K562 (cell line): ENCODE measurements at regions not wholly inside any gene's neighbourhood (a gene's known extent, or its start where the extent isn't known, plus 50 kb on each side); places are given as distances from the start of the nearest gene placed in this dataset.

ENCODE experiments used
- ATAC-seq: fragments of 200-7000 bp; cut with Tn5 transposase; 3 replicates; pipeline ENCODE4 v1.9.1; 2020; ENCODE audit warnings: moderate library complexity
- BruUV-seq: library from RNA; stranded (reverse); fragments of 400-500 nt; replicated peaks from 2 replicates; lab custom pipeline; 2021; lab: Mats Ljungman, UMichigan
- CTCF ChIA-PET: fragments of 300-600 bp; formaldehyde crosslinking; extraction: SDS; loops from one replicate; lab custom pipeline; 2021; ENCODE audit warnings: low intra/inter-chr PET ratio; lab: Yijun Ruan, JAX
- POLR2A ChIA-PET: fragments of 300-600, 350-650 bp; sonication (Branson Sonifier 250); formaldehyde crosslinking; extraction: SDS; loops from one replicate; lab custom pipeline; 2021; ENCODE audit warnings: antibody characterized with exemption, inconsistent platforms; lab: Yijun Ruan, JAX
- DNase-seq, 4 experiments: peaks; one replicate each; pipeline versions ENCODE4 v3.0.0 to v3.0.0-alpha.2; 2011 to 2018; ENCODE audit warnings: low spot score in 3 of 4, mixed read lengths in 3 of 4; ENCODE audit errors: extremely low read depth in 1 of 4
- FAIRE-seq: peaks from 2 replicates; lab custom pipeline; 2011; peaks lifted over from hg19 to GRCh38; lab: Jason Lieb, UNC
- H2AFZ ChIP-seq: 2 replicates; pipeline ENCODE4 v1.6.0; 2011; ENCODE audit warnings: low read depth, low read length, control low read depth, inconsistent platforms
- H3K27ac ChIP-seq: fragments of 200-600 bp; 3 replicates; pipeline ENCODE4 v1.8.0; 2011; ENCODE audit warnings: low read depth, mild to moderate bottlenecking, control low read depth, inconsistent platforms, low read length, moderate library complexity, mixed read lengths; ENCODE audit errors: extremely low read depth
- H3K27me3 ChIP-seq, 2 experiments: fragments of 300-600 bp in 1 of 2; 2 replicates in 1 of 2; 3 replicates in 1 of 2; pipeline versions ENCODE4 v1.6.0 to v1.8.0; 2011; ENCODE audit warnings: inconsistent platforms in 2 of 2, low read length in 2 of 2, mild to moderate bottlenecking in 1 of 2, mixed read lengths in 1 of 2, moderate library complexity in 1 of 2; ENCODE audit not compliant: control insufficient read depth in 2 of 2, insufficient read depth in 2 of 2
- H3K36me3 ChIP-seq: fragments of 300-600 bp; 3 replicates; pipeline ENCODE4 v1.8.0; 2011; ENCODE audit warnings: mild to moderate bottlenecking, low read length, inconsistent platforms; ENCODE audit not compliant: control insufficient read depth, insufficient read depth
- H3K4me1 ChIP-seq, 2 experiments: fragments of 200-600 bp in 1 of 2; replicated peaks in 1 of 2; 2 replicates in 1 of 2; 3 replicates in 1 of 2; pipeline versions ENCODE4 v1.5.1 to v1.8.0; 2011; ENCODE audit warnings: inconsistent platforms in 2 of 2, low read length in 2 of 2, mild to moderate bottlenecking in 1 of 2, mixed read lengths in 1 of 2, moderate library complexity in 1 of 2; ENCODE audit not compliant: control insufficient read depth in 2 of 2, insufficient read depth in 2 of 2
- H3K4me2 ChIP-seq: 2 replicates; pipeline ENCODE4 v1.6.1; 2011; ENCODE audit warnings: low read length, control low read depth, inconsistent platforms, mixed read lengths; ENCODE audit not compliant: insufficient read depth
- H3K4me3 ChIP-seq: fragments of 200-600 bp; sonication (generic), shearing (Covaris generic); 2 replicates; pipeline ENCODE4 v1.5.1; 2016; ENCODE audit warnings: control low read depth, inconsistent platforms
- H3K79me2 ChIP-seq: fragments of 200-600 bp; 3 replicates; pipeline ENCODE4 v1.8.0; 2011; ENCODE audit warnings: low read length, inconsistent platforms; ENCODE audit not compliant: control insufficient read depth, insufficient read depth
- H3K9ac ChIP-seq, 2 experiments: 2 replicates each; pipeline versions ENCODE4 v1.6.0 to v1.6.1; 2011; ENCODE audit warnings: low read depth in 2 of 2, low read length in 2 of 2, control low read depth in 1 of 2, inconsistent platforms in 1 of 2, mild to moderate bottlenecking in 1 of 2, mixed read lengths in 1 of 2; ENCODE audit not compliant: insufficient read depth in 1 of 2
- H3K9me1 ChIP-seq: one replicate; pipeline ENCODE4 v1.6.0; 2011; ENCODE audit warnings: inconsistent platforms, mild to moderate bottlenecking, low read length, moderate library complexity; ENCODE audit not compliant: control insufficient read depth, insufficient read depth
- H3K9me3 ChIP-seq: replicated peaks from 2 replicates; pipeline ENCODE4 v1.5.1; 2011; ENCODE audit warnings: low read depth, low read length, inconsistent platforms; ENCODE audit not compliant: control insufficient read depth, insufficient read depth
- H4K20me1 ChIP-seq: replicated peaks from 2 replicates; pipeline ENCODE4 v1.6.1; 2011; ENCODE audit warnings: low read length, inconsistent platforms, mixed read lengths; ENCODE audit not compliant: control insufficient read depth, insufficient read depth
- CEBPB ChIP-seq: fragments of 450-650 bp; IDR thresholded peaks from 2 replicates; pipeline ENCODE4 v1.6.1; 2016; ENCODE audit warnings: missing genetic modification characterization, missing compliant biosample characterization
- CHCHD3 ChIP-seq: fragments of 250-450 bp; sonication (Bioruptor Pico); IDR thresholded peaks from 2 replicates; pipeline ENCODE4 v2.1.2; 2022; ENCODE audit warnings: mild to moderate bottlenecking
- GMEB1 ChIP-seq: fragments of 250-450 bp; sonication (Bioruptor Pico); IDR thresholded peaks from 2 replicates; pipeline ENCODE4 v1.4.0; 2020; ENCODE audit warnings: mild to moderate bottlenecking
- HEY1 ChIP-seq: fragments of 250-450 bp; sonication (Bioruptor Pico); IDR thresholded peaks from 2 replicates; pipeline ENCODE4 v1.5.0; 2020; ENCODE audit warnings: mild to moderate bottlenecking, moderate library complexity, borderline replicate concordance
- NFE2 ChIP-seq: IDR thresholded peaks from 2 replicates; pipeline ENCODE4 v1.6.1; 2014; ENCODE audit warnings: antibody characterized with exemption, low read depth
- RERE ChIP-seq: sonication (generic); formaldehyde crosslinking; IDR thresholded peaks from 2 replicates; pipeline ENCODE4 v1.8.0; 2023; ENCODE audit warnings: missing genetic modification reagents, mild to moderate bottlenecking, borderline replicate concordance
- SREBF1 ChIP-seq: fragments of 150-350 bp; IDR thresholded peaks from 2 replicates; pipeline ENCODE4 v1.6.1; 2014; ENCODE audit warnings: antibody characterized with exemption, low read depth, low read length, borderline replicate concordance
- TOE1 ChIP-seq, 2 experiments: fragments of 450-650 bp in 1 of 2; sonication (generic) in 1 of 2; formaldehyde crosslinking in 1 of 2; IDR thresholded peaks; 2 replicates each; pipeline versions ENCODE4 v1.7.1 to v1.8.0; 2016 to 2022; ENCODE audit warnings: borderline replicate concordance in 2 of 2, mild to moderate bottlenecking in 2 of 2, antibody characterized with exemption in 1 of 2, inconsistent platforms in 1 of 2, low read depth in 1 of 2, missing genetic modification reagents in 1 of 2, moderate library complexity in 1 of 2
- ZNF140 ChIP-seq: fragments of 250-450 bp; sonication (Bioruptor Pico); IDR thresholded peaks from 2 replicates; pipeline ENCODE4 v1.8.0; 2021; ENCODE audit warnings: moderate library complexity, mild to moderate bottlenecking, inconsistent platforms
- ZNF311 ChIP-seq: fragments of 250-450 bp; sonication (Bioruptor Pico); IDR thresholded peaks from 2 replicates; pipeline ENCODE4 v1.4.0; 2020; ENCODE audit warnings: mild to moderate bottlenecking, moderate library complexity
- ZNF444 ChIP-seq: fragments of 250-450 bp; sonication (Bioruptor Pico); IDR thresholded peaks from 2 replicates; pipeline ENCODE4 v1.4.0; 2020; ENCODE audit warnings: mild to moderate bottlenecking, moderate library complexity
- WGBS: fragments of 100-300 bp; shearing (Covaris generic); methylation state at CpG from one replicate; pipeline ENCODE4 v1.1.6; 2016; ENCODE audit warnings: low coverage, mixed read lengths; ENCODE audit not compliant: insufficient coverage; ENCODE audit errors: missing lambda C conversion rate; 5-methylcytosine and 5-hydroxymethylcytosine counted together
- in situ Hi-C: fragments of 300-500 bp; cut with MboI; formaldehyde crosslinking; loops from 4 replicates; pipeline ENCODE4 v1.15.0; 2018; ENCODE audit warnings: inconsistent platforms, mixed read lengths
- intact Hi-C: fragments of 100-400 bp; cut with micrococcal nuclease; formaldehyde crosslinking; loops from 2 replicates; pipeline ENCODE4 v1.14.2; 2022
- TF ChIP-seq, protein P1 (sequence below), 2 experiments: IDR thresholded peaks; 2 replicates each; pipeline ENCODE4 v1.6.1; 2012; ENCODE audit warnings: improper control_type of control experiment in 2 of 2, low read depth in 2 of 2, low read length in 2 of 2, borderline replicate concordance in 1 of 2
- TF ChIP-seq, protein P2 (sequence below): fragments of 450-650 bp; IDR thresholded peaks from 2 replicates; pipeline ENCODE4 v1.6.1; 2016; ENCODE audit warnings: low read depth, mild to moderate bottlenecking, moderate library complexity

DNA sequence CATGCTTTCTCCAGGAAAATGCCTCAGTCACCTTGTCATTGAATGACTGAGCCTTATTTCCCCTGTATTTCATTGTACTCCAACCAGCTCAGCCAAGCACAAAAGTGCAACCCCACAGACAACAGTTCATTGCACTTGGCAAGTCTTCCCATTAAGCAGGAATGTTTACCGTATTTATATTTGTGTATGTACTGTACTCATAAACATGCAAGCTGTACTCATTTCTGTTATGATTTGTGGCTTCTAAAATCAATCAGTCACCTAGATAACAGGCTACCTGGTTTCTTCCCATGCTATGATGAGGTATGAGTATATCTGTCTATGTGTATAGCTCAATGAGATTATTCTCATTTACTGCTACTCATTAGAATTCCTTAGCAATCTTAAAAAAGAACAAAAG lies 505.5 kb upstream of the FAM98A start:
- FAIRE-seq (no peak), ATAC-seq (no peak), DNase-seq (no peak)
- no TSS peak for BruUV-seq
- no peaks in the 10 kb centered on the region for H3K4me1 ChIP-seq
- ChIA-PET CTCF (no interaction called here), POLR2A (no interaction called here)
- in situ Hi-C loops (no loop called here), intact Hi-C loops (no loop called here)
- H3K9me1 ChIP-seq, result no peaks in the 10 kb centered on the region
- 0% methylated on average over 1 of the region's 1 CpG for WGBS
- no peaks in the 10 kb centered on the region for H3K9me3 ChIP-seq
- no peaks in the 10 kb centered on the region for H3K79me2 ChIP-seq
- H3K27ac ChIP-seq, result no peak overlapping the region
- H2AFZ ChIP-seq, result no peak overlapping the region
- H3K27me3 ChIP-seq, result no peaks in the 10 kb centered on the region
- no peaks in the 10 kb centered on the region for H3K36me3 ChIP-seq
- H3K4me2 ChIP-seq, result no peak overlapping the region
- no peak overlapping the region for H3K9ac ChIP-seq
- no peaks in the 10 kb centered on the region for H4K20me1 ChIP-seq
- H3K4me3 ChIP-seq, result no peak overlapping the region
- TF ChIP-seq CEBPB (tag), result no peak
- no peak for TF ChIP-seq ZNF444 (CRISPR knock-in tag)
- no peak for TF ChIP-seq HEY1 (CRISPR knock-in tag)
- TF ChIP-seq ZNF311 (CRISPR knock-in tag), result no peak
- TF ChIP-seq, protein P1, sequence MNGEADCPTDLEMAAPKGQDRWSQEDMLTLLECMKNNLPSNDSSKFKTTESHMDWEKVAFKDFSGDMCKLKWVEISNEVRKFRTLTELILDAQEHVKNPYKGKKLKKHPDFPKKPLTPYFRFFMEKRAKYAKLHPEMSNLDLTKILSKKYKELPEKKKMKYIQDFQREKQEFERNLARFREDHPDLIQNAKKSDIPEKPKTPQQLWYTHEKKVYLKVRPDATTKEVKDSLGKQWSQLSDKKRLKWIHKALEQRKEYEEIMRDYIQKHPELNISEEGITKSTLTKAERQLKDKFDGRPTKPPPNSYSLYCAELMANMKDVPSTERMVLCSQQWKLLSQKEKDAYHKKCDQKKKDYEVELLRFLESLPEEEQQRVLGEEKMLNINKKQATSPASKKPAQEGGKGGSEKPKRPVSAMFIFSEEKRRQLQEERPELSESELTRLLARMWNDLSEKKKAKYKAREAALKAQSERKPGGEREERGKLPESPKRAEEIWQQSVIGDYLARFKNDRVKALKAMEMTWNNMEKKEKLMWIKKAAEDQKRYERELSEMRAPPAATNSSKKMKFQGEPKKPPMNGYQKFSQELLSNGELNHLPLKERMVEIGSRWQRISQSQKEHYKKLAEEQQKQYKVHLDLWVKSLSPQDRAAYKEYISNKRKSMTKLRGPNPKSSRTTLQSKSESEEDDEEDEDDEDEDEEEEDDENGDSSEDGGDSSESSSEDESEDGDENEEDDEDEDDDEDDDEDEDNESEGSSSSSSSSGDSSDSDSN (IDR thresholded peaks at IDR 0.05; ENCODE audit: borderline replicate concordance in 1 of 2, low read depth in 2 of 2, low read length in 2 of 2), result no peak
- TF ChIP-seq CHCHD3 (CRISPR knock-in tag), result no peak
- TF ChIP-seq NFE2, result no peak
- TF ChIP-seq GMEB1 (CRISPR knock-in tag), result no peak
- no peak for TF ChIP-seq SREBF1
- no peak for TF ChIP-seq ZNF140 (CRISPR knock-in tag)
- TF ChIP-seq, protein P2, sequence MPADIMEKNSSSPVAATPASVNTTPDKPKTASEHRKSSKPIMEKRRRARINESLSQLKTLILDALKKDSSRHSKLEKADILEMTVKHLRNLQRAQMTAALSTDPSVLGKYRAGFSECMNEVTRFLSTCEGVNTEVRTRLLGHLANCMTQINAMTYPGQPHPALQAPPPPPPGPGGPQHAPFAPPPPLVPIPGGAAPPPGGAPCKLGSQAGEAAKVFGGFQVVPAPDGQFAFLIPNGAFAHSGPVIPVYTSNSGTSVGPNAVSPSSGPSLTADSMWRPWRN, result no peak
- TF ChIP-seq RERE (CRISPR knock-in tag), result no peak
- TF ChIP-seq TOE1 (IDR thresholded peaks at IDR 0.05; ENCODE audit: borderline replicate concordance), result no peak
- TF ChIP-seq TOE1 (CRISPR knock-in tag; IDR thresholded peaks at IDR 0.05; ENCODE audit: borderline replicate concordance, low read depth), result no peak
